ENCODE measurements at regions not wholly inside any gene's neighbourhood (a gene's known extent, or its start where the extent isn't known, plus 50 kb on each side); places are given as distances from the start of the nearest gene placed in this dataset.

- Histone ChIP-seq H4K20me1 (ENCODE audit: insufficient read depth) (no peaks in the 10 kb centered on the region), H3K4me2 (no peak overlapping the region), H3K27me3 (ENCODE audit: insufficient read depth, low read depth) (no peaks in the 10 kb centered on the region), H3K4me3 (IDR thresholded peaks at IDR 0.05; ENCODE audit: insufficient read depth, low read depth, low read length) (no peak overlapping the region), H3K4me1 (ENCODE audit: low read depth, poor library complexity, severe bottlenecking) (no peaks in the 10 kb centered on the region), H3K27ac (no peak overlapping the region), H2AFZ (ENCODE audit: low read depth) (no peak overlapping the region), H3K36me3 (ENCODE audit: insufficient read depth) (no peaks in the 10 kb centered on the region), H3K9ac (no peak overlapping the region), H3K79me2 (ENCODE audit: insufficient read depth, low read depth) (no peaks in the 10 kb centered on the region)
- no peak for TF ChIP-seq CTCF (conservative IDR thresholded peaks at IDR 0.05; ENCODE audit: low read depth, low read length)
These were observed 182.7 kb downstream of the RNF152 start for GRCh38 chr18:61710082-61710620.

GRCh38 chr18:61706276-61706915 is 186.4 kb downstream of the RNF152 start:
- no peak overlapping the region for H2AFZ ChIP-seq (ENCODE audit: low read depth)
- no peaks in the 10 kb centered on the region for H3K79me2 ChIP-seq (ENCODE audit: insufficient read depth, low read depth)
- no peaks in the 10 kb centered on the region for H3K27me3 ChIP-seq (ENCODE audit: insufficient read depth, low read depth)
- no peak overlapping the region for H3K9ac ChIP-seq
- TF ChIP-seq CTCF (conservative IDR thresholded peaks at IDR 0.05; ENCODE audit: low read depth, low read length), result no peak
- H3K4me3 ChIP-seq (IDR thresholded peaks at IDR 0.05; ENCODE audit: insufficient read depth, low read depth, low read length), result no peak overlapping the region
- H3K27ac ChIP-seq, result no peak overlapping the region
- H3K36me3 ChIP-seq (ENCODE audit: insufficient read depth), result no peaks in the 10 kb centered on the region
- H3K4me1 ChIP-seq (ENCODE audit: low read depth, poor library complexity, severe bottlenecking), result no peaks in the 10 kb centered on the region
- H4K20me1 ChIP-seq (ENCODE audit: insufficient read depth), result no peaks in the 10 kb centered on the region
- no peak overlapping the region for H3K4me2 ChIP-seq

DNA sequence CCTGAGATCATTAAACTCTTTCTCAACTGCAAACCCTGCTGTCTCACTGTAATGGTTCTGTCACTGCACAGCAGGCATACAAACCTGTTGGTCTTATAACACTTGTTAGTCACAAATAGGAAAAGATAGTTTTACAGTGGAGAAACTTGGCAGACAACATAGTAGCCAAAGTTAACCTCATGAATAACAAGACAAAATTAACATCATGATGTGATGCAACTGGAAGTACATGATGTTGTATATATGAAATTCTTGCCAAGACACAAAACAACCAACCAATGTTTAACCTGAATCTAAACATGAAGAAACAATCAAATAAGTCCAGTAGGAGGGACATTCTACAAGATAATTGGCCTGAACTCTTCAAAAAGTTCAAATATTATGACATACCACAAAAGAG is 189.3 kb downstream of the RNF152 start:
- H3K4me3 ChIP-seq (IDR thresholded peaks at IDR 0.05; ENCODE audit: insufficient read depth, low read depth, low read length), result no peak overlapping the region

GRCh38 chr18:61702007-61702406 is 190.8 kb downstream of the RNF152 start:
- Histone ChIP-seq H3K9ac (no peak overlapping the region), H3K4me3 (IDR thresholded peaks at IDR 0.05; ENCODE audit: insufficient read depth, low read depth, low read length) (no peak overlapping the region), H3K79me2 (ENCODE audit: insufficient read depth, low read depth) (no peaks in the 10 kb centered on the region), H2AFZ (ENCODE audit: low read depth) (no peak overlapping the region), H3K36me3 (ENCODE audit: insufficient read depth) (no peaks in the 10 kb centered on the region), H3K4me1 (ENCODE audit: low read depth, poor library complexity, severe bottlenecking) (no peaks in the 10 kb centered on the region), H3K27me3 (ENCODE audit: insufficient read depth, low read depth) (no peaks in the 10 kb centered on the region), H3K27ac (no peak overlapping the region), H3K4me2 (no peak overlapping the region), H4K20me1 (ENCODE audit: insufficient read depth) (no peaks in the 10 kb centered on the region)
- no peak for TF ChIP-seq CTCF (conservative IDR thresholded peaks at IDR 0.05; ENCODE audit: low read depth, low read length)

More for the DNA sequence above, 189.3 kb downstream of the RNF152 start:
- Histone ChIP-seq H3K36me3 (ENCODE audit: insufficient read depth) (no peaks in the 10 kb centered on the region), H4K20me1 (ENCODE audit: insufficient read depth) (no peaks in the 10 kb centered on the region), H3K4me2 (no peak overlapping the region), H3K27me3 (ENCODE audit: insufficient read depth, low read depth) (no peaks in the 10 kb centered on the region), H3K27ac (no peak overlapping the region), H2AFZ (ENCODE audit: low read depth) (no peak overlapping the region), H3K4me1 (ENCODE audit: low read depth, poor library complexity, severe bottlenecking) (no peaks in the 10 kb centered on the region), H3K79me2 (ENCODE audit: insufficient read depth, low read depth) (no peaks in the 10 kb centered on the region), H3K9ac (no peak overlapping the region)
- no peak for TF ChIP-seq CTCF (conservative IDR thresholded peaks at IDR 0.05; ENCODE audit: low read depth, low read length)
